ENCODE measurements at regions not wholly inside any gene's neighbourhood (a gene's known extent, or its start where the extent isn't known, plus 50 kb on each side); places are given as distances from the start of the nearest gene placed in this dataset.
A peak's percentile ranks its signal among the peaks of the same experiment; 100 is the strongest.

GRCh38 chr5:89728750-89729149, 680.8 kb downstream of the CETN3 start:
- peak; percentile 81 for DNase-seq

- no peak for DNase-seq
These were observed 681.4 kb downstream of the CETN3 start for GRCh38 chr5:89728134-89728533.

- no peak for DNase-seq
These were observed 685.0 kb downstream of the CETN3 start for GRCh38 chr5:89724379-89725095.

GRCh38 chr5:89723907-89724306, 685.6 kb downstream of the CETN3 start:
- DNase-seq = no peak

GRCh38 chr5:89722538-89722937, 687.0 kb downstream of the CETN3 start:
- no peak for DNase-seq

- peak; percentile 49 for DNase-seq
These were observed 687.6 kb downstream of the CETN3 start for GRCh38 chr5:89721931-89722330.

GRCh38 chr5:89721353-89721752, 688.2 kb downstream of the CETN3 start:
- peak; percentile 74 for DNase-seq

- no peak for DNase-seq
These were observed 697.3 kb downstream of the CETN3 start for GRCh38 chr5:89712134-89712700.

GRCh38 chr5:89711526-89711925, 698.0 kb downstream of the CETN3 start:
- no peak for DNase-seq

GRCh38 chr5:89710006-89710405, 699.5 kb downstream of the CETN3 start:
- no peak for DNase-seq

GRCh38 chr5:89707891-89708290, 701.7 kb downstream of the CETN3 start:
- no peak for DNase-seq

GRCh38 chr5:89706731-89707130, 702.8 kb downstream of the CETN3 start:
- DNase-seq = no peak

- no peak for DNase-seq
These were observed 705.7 kb downstream of the CETN3 start for GRCh38 chr5:89703817-89704216.

- DNase-seq = no peak
These were observed 711.5 kb downstream of the CETN3 start for GRCh38 chr5:89698028-89698427.

- no peak for DNase-seq
These were observed 712.0 kb downstream of the CETN3 start for GRCh38 chr5:89697581-89697980.

GRCh38 chr5:89695371-89695770, 714.2 kb downstream of the CETN3 start:
- no peak for DNase-seq

GRCh38 chr5:89694026-89694550, 715.5 kb downstream of the CETN3 start:
- no peak for DNase-seq

GRCh38 chr5:89690331-89690730, 719.2 kb downstream of the CETN3 start:
- no peak for DNase-seq

GRCh38 chr5:89686081-89686765, 723.3 kb downstream of the CETN3 start:
- DNase-seq = no peak

GRCh38 chr5:89676634-89677033, 732.9 kb downstream of the CETN3 start:
- DNase-seq = no peak

GRCh38 chr5:89673019-89673418, 736.5 kb downstream of the CETN3 start:
- no peak for DNase-seq

GRCh38 chr5:89668821-89669220, 740.7 kb downstream of the CETN3 start:
- DNase-seq = no peak

- DNase-seq = no peak
These were observed 747.1 kb downstream of the CETN3 start for GRCh38 chr5:89662499-89662898.

All from muscle of arm (tissue), 1 donor.